KOPT-K1 (cell line): ENCODE measurements at regions not wholly inside any gene's neighbourhood (a gene's known extent, or its start where the extent isn't known, plus 50 kb on each side); places are given as distances from the start of the nearest gene placed in this dataset.
"Not testable (repeated sequence)": the region's sequence is repeated elsewhere in the genome, so short reads cannot be mapped to it uniquely, and the experiment has no call there.

Experiments used
- H3K27ac ChIP-seq: fragments of 200-600 bp; sonication (generic); 2 replicates; pipeline ENCODE4 v1.5.1; 2016; ENCODE audit warnings: antibody characterized with exemption, mild to moderate bottlenecking, low read depth, low read length; ENCODE audit not compliant: poor library complexity, severe bottlenecking
- H3K36me3 ChIP-seq: fragments of 200-600 bp; sonication (generic); 2 replicates; pipeline ENCODE4 v1.5.1; 2017; ENCODE audit warnings: antibody characterized with exemption, mild to moderate bottlenecking, low read length, moderate library complexity; ENCODE audit not compliant: insufficient read depth
- H3K9me3 ChIP-seq: fragments of 200-600 bp; sonication (generic); 2 replicates; pipeline ENCODE4 v1.5.1; 2017; ENCODE audit warnings: antibody characterized with exemption, low read length, mild to moderate bottlenecking; ENCODE audit not compliant: insufficient read depth, poor library complexity, severe bottlenecking

- H3K27ac ChIP-seq, result no peak overlapping the region
- H3K9me3 ChIP-seq, result peaks cover 5% of the 10 kb centered on the region
- no peaks in the 10 kb centered on the region for H3K36me3 ChIP-seq
Observed at GRCh38 chr14:65976761-65977404, 509.3 kb upstream of the CCDC196 start.

DNA sequence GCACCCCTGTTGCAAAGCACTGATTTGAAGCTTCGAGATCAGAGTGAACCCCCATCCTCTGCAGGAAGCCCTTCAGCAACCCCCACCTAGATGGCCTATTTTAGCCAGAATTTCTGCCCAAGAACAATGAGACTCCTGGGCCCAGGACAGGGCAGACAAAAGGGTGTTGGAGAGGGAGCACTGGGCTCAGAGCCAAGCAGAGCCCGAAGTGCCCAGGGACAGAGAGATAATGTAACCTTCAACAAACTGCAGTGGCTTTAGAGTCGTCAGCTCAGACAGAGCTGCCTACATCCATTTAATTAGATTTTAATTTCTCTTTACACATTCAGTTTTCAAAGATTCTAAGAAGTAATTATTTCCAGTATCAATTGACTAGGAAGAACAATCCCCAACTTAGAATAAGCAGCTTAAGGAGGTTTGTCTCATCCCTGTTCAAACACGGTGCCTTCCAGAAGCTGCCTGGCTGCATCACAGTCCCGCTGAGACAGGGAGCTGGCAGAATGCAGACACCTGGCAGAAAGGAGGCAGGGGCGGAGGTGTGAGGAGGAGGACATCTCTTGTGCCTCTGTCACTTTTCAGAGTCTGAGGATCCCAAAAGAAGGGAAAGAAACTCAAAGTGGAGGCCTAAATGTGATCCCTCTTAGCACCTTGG, 504.9 kb upstream of the CCDC196 start:
- H3K27ac ChIP-seq, result no peak overlapping the region
- no peaks in the 10 kb centered on the region for H3K36me3 ChIP-seq
- H3K9me3 ChIP-seq, result peaks cover 5% of the 10 kb centered on the region

GRCh38 chr14:65986041-65986440, 500.1 kb upstream of the CCDC196 start:
- Histone ChIP-seq H3K9me3 (peaks cover under 1% of the 10 kb centered on the region), H3K27ac (no peak overlapping the region), H3K36me3 (no peaks in the 10 kb centered on the region)

GRCh38 chr14:65989981-65990380, 496.2 kb upstream of the CCDC196 start:
- no peaks in the 10 kb centered on the region for H3K36me3 ChIP-seq
- H3K27ac ChIP-seq, result no peak overlapping the region
- no peaks in the 10 kb centered on the region for H3K9me3 ChIP-seq

DNA sequence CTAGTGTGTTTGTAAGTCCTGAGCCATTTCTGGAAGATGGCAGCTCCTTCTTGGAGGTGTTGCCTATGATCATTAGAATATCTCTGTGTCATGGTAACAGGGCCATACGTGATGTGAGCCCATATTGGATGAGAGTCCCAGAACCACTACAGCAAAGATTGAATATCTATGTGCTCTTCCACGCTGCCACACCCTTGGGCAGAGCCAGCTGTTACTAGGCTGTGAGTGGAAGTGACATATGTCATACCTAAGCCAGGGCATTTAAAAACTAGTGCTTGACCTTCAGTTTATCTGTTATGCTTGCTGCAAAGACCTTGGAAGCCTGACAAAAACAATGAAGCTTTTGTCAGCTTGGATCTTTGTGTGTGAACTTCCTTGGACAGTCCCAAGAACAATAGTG, 495.1 kb upstream of the CCDC196 start:
- H3K36me3 ChIP-seq, result no peaks in the 10 kb centered on the region
- no peak overlapping the region for H3K27ac ChIP-seq
- H3K9me3 ChIP-seq, result no peaks in the 10 kb centered on the region

DNA sequence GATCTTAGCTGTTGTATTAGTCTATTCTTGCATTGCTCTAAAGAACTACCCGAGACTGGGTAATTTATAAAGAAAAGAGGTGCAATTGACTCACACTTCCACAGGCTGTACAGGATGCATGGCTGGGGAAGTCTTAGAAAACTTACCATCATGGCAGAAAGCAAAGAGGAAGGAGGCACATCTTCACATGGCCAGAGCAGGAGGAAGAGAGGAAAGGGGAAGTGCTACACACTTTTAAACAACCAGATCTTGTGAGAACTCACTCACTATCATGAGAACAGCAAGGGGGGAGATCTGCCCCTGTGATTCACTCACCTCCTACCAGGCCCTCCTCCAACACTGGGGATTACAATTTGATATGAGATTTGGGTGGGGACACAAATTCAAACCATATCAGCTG, 494.2 kb upstream of the CCDC196 start:
- H3K36me3 ChIP-seq, H3K27ac ChIP-seq, H3K9me3 ChIP-seq: not testable (repeated sequence)

GRCh38 chr14:65993103-65993502, 493.1 kb upstream of the CCDC196 start:
- H3K27ac ChIP-seq, result no peak overlapping the region
- H3K9me3 ChIP-seq, result peaks cover 4% of the 10 kb centered on the region
- no peaks in the 10 kb centered on the region for H3K36me3 ChIP-seq

GRCh38 chr14:65993996-65994395, 492.2 kb upstream of the CCDC196 start:
- peaks cover 11% of the 10 kb centered on the region for H3K9me3 ChIP-seq
- no peaks in the 10 kb centered on the region for H3K36me3 ChIP-seq
- H3K27ac ChIP-seq, result no peak overlapping the region

DNA sequence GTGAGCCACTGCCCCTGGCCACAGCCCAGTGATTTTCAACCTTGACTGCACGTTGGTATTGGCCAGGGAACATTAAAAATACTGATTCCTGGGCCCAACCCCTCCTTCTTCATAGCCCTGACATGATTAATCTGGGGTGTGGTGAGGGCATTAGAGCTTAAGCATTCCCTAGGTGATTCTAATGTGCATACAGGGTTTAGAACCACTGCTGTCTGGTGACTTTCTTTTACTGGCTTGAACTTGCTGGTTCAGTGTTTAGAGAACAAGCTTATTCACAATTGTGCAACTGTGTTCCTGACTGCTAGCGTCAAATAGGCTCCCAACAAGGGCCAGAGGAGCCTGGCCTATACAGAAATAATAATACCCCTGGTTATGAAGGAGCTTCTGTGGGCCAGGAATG, 488.8 kb upstream of the CCDC196 start:
- Histone ChIP-seq H3K9me3 (peaks cover 29% of the 10 kb centered on the region), H3K36me3 (no peaks in the 10 kb centered on the region)

DNA sequence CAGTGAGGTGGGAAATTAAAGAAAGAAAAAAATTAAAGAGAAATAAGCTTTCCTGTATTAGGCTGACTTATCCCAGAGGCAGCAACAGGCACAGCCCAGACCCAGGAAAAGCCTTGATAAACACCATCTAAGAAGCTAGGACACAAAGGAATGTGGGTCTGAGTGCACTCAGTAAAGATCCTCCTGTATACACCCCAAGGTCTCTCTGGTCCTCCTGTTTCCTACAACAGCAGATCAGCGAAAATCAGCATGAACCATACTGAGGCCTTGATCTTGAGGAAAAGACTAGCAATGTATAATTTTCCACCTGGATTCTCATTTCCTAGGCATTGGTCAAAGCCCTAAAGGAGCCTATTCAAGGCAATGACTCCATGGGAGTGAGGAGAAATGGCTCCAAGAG, 486.3 kb upstream of the CCDC196 start:
- Histone ChIP-seq H3K36me3 (no peaks in the 10 kb centered on the region), H3K27ac (no peak overlapping the region), H3K9me3 (peaks cover 48% of the 10 kb centered on the region)

More for the DNA sequence above, 488.8 kb upstream of the CCDC196 start:
- H3K27ac ChIP-seq, result no peak overlapping the region

DNA sequence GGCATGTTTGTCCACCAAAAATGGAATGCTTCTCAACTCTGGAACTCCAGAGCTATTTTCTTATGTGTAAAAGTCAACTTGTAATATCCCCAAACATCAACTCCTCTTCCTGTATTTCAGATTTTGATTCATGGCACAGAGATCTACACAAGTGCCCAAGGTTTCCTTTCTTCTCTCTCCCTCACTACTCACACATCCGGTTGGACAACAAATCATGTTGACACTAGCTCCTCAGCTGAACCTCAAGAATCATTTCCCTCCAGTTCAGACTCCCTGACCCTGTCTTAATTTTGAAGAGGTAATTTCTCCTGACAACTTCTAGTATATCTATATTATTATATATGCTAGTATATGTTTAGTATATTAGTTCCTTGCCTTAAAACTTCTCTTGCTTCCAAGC, 485.4 kb upstream of the CCDC196 start:
- H3K36me3 ChIP-seq, result no peaks in the 10 kb centered on the region
- H3K9me3 ChIP-seq, result peaks cover 48% of the 10 kb centered on the region
- H3K27ac ChIP-seq, result no peak overlapping the region

DNA sequence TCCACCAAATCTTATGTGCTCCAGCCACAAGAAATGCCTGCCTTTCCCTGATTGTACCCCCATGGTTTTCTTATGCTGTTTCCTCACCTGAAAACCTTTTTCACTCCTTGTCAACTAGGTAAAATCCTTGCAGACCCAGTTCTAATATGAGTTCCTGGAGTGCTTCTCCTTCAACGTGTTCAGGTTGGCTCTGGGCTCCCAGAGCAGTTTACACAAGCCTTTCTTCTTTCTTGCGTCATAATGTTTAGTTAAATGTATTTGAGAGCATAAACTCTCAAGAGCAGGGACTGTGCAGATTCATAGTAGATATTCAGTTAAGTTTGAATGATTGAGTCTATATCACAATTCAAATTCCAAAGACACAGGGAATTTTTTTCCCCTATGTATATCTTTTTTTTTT, 484.8 kb upstream of the CCDC196 start:
- no peaks in the 10 kb centered on the region for H3K36me3 ChIP-seq
- H3K9me3 ChIP-seq, result peaks cover 48% of the 10 kb centered on the region
- H3K27ac ChIP-seq, result no peak overlapping the region

GRCh38 chr14:66003082-66003730, 483.0 kb upstream of the CCDC196 start:
- Histone ChIP-seq H3K36me3 (no peaks in the 10 kb centered on the region), H3K9me3 (peaks cover 44% of the 10 kb centered on the region), H3K27ac (no peak overlapping the region)

- no peaks in the 10 kb centered on the region for H3K36me3 ChIP-seq
- H3K27ac ChIP-seq, result no peak overlapping the region
- peaks cover 19% of the 10 kb centered on the region for H3K9me3 ChIP-seq
Observed at GRCh38 chr14:66005900-66006434, 480.2 kb upstream of the CCDC196 start.

DNA sequence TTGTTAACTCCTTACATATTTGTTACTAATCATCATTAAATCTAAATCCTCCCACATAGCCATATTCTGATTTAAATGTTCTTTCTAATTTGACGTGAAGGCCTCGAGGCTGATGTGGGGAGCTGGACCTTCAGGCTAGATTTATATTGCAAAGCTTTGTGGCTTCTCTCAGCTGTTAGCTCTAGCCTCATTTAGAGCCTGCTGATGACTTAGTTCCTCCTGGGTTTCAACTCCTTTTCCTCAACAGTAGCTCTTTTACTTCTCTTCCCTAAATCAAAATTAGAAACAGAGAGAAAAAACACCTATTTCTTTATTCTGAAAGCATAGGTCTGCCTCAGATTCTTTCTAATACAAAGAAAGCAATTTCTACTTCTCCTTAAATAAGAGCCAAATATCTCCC, 477.5 kb upstream of the CCDC196 start:
- Histone ChIP-seq H3K36me3 (no peaks in the 10 kb centered on the region), H3K9me3 (peaks cover 8% of the 10 kb centered on the region), H3K27ac (no peak overlapping the region)
